GM12892 (cell line): ENCODE measurements at regions not wholly inside any gene's neighbourhood (a gene's known extent, or its start where the extent isn't known, plus 50 kb on each side); places are given as distances from the start of the nearest gene placed in this dataset.

ENCODE experiments used
- POLR2A ChIP-seq: IDR thresholded peaks from 2 replicates; pipeline ENCODE4 v1.6.1; 2011; ENCODE audit warnings: low read depth, low read length, control low read depth
- POLR2AphosphoS5 ChIP-seq: IDR thresholded peaks from 2 replicates; pipeline ENCODE4 v1.6.1; 2011; ENCODE audit warnings: low read depth, low read length, control low read depth

GRCh38 chr2:134174711-134175110, 79.2 kb upstream of the MGAT5 start:
- TF ChIP-seq POLR2A (no peak), POLR2AphosphoS5 (no peak)
